ENCODE measurements at regions not wholly inside any gene's neighbourhood (a gene's known extent, or its start where the extent isn't known, plus 50 kb on each side); places are given as distances from the start of the nearest gene placed in this dataset.
"Not testable (repeated sequence)": the region's sequence is repeated elsewhere in the genome, so short reads cannot be mapped to it uniquely, and the experiment has no call there.

DNA sequence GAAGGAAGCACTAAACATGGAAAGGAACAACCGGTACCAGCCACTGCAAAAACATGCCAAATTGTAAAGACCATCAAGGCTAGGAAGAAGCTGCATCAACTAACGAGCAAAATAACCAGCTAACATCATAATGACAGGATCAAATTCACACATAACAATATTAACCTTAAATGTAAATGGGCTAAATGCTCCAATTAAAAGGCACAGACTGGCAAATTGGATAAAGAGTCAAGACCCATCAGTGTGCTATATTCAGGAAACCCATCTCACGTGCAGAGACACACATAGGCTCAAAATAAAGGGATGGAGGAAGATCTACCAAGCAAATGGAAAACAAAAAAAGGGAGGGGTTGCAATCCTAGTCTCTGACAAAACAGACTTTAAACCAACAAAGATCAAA is 126.3 kb upstream of the CAV2 start:
- DNase-seq (ENCODE audit: low spot score), result not testable (repeated sequence)

GRCh38 chr7:116377721-116378120 is 121.8 kb upstream of the CAV2 start:
- no peak for DNase-seq (ENCODE audit: low spot score)

GRCh38 chr7:116380025-116380424 is 119.5 kb upstream of the CAV2 start:
- no peak for DNase-seq (ENCODE audit: low spot score)

- DNase-seq (ENCODE audit: low spot score), result no peak
Observed at GRCh38 chr7:116382375-116382774, 117.2 kb upstream of the CAV2 start.

DNA sequence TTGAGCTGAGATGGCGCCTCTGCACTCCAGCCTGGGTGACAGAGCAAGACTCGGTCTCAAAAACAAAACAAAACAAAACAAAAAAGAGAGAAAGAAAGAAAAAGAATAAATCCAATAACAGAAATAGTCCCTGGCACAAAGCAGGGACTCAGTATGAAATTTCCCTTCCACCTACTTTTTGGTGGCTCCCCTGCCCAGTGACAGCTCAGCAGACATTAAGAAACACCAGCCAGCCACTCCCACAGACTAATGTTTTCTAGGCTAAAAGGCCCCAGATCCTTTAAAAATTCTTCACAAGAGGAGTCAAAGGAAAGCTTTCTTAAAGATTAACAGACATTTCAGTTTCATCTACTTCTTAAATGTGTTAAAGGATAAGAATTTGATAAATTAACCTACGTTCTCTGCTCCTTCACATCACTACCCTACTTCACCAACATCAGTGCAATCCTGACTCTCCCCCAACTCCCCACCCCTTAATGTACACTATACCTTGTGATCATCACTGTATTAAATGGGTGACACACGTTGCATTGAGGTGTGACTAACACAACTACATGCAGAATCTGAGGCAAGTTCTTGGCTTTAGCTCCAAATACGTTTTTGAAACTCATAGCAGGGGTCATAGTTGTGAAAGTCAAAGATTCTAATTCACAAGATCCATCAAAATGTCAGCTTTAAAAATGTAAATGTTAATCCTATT is 114.5 kb upstream of the CAV2 start:
- DNase-seq (ENCODE audit: low spot score), result no peak

- DNase-seq (ENCODE audit: low spot score), result no peak
Observed at GRCh38 chr7:116386674-116387073, 112.9 kb upstream of the CAV2 start.

DNA sequence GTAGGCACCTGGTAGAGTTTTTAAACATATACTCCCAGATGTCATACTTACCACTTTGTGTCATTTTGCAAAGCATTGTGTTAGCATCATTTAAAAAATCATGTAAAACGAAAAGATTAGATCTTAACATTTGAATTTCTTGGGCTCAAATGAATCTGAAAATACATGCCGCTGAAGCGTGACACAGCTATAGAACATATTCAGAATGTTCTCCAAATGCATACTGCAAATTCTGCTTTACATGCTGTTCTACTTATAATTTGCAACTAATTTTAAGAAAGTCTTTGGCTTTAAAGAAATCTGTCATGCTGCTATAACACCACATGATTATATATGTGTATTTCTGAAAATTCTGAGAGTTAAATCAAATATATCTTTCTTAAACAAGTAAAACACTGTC is 109.2 kb upstream of the CAV2 start:
- no peak for DNase-seq (ENCODE audit: low spot score)

GRCh38 chr7:116392806-116393205 is 106.7 kb upstream of the CAV2 start:
- no peak for DNase-seq (ENCODE audit: low spot score)

DNA sequence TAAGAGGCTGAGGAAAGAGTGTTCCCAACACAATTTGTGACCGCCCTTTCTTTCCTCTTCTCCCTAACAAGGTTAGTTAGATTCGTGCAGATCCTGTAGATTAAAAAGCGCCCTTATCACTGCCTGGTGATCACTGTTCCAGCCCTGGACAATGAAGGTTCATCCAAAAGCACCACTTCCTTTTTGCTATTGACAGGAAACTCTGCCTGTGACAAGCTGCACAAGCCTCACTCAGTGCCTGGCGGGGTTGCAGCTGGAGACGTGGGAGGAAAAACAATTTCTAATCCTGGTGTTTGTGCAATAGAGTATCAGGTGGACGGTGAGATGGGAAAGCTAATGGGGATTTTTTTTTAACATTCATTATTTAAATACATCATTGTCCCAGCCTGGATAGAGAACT is 105.9 kb upstream of the CAV2 start:
- peak; percentile 11 for DNase-seq (ENCODE audit: low spot score)

- no peak for DNase-seq (ENCODE audit: low spot score)
Observed at GRCh38 chr7:116394106-116394505, 105.4 kb upstream of the CAV2 start.

DNA sequence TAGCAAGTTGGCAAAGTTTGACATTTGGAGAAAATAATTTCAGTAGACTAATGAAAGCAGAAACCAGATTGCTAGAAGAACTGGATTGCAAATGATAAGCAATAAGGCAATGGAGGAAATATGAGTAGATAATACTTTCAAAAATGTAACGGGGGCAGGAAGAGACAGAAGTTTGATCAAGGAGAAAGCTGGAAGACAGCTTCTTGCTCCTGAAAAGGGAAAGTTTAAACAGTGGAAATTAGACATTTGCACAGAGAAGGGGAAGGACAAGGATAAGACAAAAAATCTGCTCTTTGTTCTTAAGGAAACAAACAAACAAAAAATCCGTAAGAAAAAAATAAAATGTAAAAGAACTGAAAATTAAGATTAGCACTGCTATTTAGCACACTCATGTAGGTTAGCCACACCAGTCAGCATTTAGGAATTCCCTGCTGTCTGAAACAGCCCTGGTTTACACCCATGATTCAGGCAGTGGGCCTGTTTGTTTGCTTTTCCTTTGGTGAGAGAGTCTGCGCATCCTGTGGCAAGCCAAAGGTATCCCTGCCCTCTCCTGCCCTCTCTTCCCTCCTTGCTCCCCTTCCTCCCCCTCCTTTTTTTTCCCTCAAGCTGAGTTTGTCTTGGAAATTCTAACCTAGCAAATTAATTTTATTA is 104.3 kb upstream of the CAV2 start:
- peak; percentile 90 for DNase-seq (ENCODE audit: low spot score)

GRCh38 chr7:116398672-116399071 is 100.9 kb upstream of the CAV2 start:
- no peak for DNase-seq (ENCODE audit: low spot score)

- DNase-seq (ENCODE audit: low spot score), result peak; percentile 33
Observed at GRCh38 chr7:116399819-116400218, 99.7 kb upstream of the CAV2 start.

- no peak for DNase-seq (ENCODE audit: low spot score)
Observed at GRCh38 chr7:116400522-116400921, 99.0 kb upstream of the CAV2 start.

GRCh38 chr7:116401711-116402110 is 97.8 kb upstream of the CAV2 start:
- DNase-seq (ENCODE audit: low spot score), result no peak

DNA sequence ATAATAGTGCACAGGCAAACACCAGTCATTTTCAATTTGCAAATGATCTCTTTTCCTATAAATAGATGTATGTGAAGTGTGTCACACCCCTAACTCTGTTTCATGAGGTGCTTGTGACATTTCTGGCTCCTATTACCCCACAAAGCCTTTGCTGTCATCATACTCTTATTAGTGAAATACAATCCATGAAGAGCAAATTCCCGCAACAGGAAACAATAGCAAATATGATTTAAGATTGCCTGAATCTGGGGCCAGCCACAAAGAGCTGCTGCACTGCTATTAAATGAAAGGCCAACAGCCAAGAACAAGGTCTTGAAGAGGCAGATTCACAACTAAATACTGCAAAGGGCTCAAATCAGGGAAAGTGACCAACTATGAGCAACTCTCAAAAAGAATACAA is 96.3 kb upstream of the CAV2 start:
- no peak for DNase-seq (ENCODE audit: low spot score)

GRCh38 chr7:116404389-116404788 is 95.1 kb upstream of the CAV2 start:
- no peak for DNase-seq (ENCODE audit: low spot score)

GRCh38 chr7:116405810-116406209 is 93.7 kb upstream of the CAV2 start:
- DNase-seq (ENCODE audit: low spot score), result no peak

- no peak for DNase-seq (ENCODE audit: low spot score)
Observed at GRCh38 chr7:116407165-116407564, 92.4 kb upstream of the CAV2 start.

DNA sequence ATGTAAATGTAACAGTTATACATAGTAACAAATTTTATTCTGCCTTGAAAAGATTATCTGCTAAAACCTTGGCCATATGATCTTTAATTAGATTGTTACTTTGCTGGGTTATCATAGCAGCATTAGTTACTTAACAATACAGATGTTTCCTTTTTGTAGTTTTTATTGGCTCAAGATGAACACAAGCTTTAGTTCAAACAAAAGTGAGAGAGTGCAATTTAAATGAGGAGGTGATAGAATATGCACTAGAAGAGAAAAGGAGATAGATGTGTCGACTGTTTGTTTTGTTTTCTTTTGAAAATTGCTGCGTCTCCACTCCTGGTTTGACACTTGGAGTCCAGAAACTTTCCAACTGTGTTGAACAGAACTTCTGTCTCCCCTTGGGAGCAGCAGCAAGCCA is 91.4 kb upstream of the CAV2 start:
- no peak for DNase-seq (ENCODE audit: low spot score)

DNA sequence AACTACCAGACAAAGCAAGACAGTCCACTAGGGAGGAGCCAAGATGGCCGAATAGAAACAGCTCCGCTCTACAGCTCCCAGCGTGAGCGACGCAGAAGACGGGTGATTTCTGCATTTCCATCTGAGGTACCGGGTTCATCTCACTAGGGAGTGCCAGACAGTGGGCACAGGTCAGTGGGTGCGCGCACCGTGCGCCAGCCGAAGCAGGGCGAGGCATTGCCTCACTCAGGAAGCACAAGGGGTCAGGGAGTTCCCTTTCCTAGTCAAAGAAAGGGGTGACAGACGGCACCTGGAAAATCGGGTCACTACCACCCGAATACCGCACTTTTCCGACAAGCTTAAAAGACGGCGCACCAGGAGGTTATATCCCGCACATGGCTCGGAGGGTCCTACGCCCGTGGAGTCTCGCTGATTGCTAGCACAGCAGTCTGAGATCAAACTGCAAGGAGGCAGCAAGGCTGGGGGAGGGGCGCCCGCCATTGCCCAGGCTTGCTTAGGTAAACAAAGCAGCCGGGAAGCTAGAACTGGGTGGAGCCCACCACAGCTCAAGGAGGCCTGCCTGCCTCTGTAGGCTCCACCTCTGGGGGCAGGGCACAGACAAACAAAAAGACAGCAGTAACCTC is 90.6 kb upstream of the CAV2 start:
- not testable (repeated sequence) for DNase-seq (ENCODE audit: low spot score)

GRCh38 chr7:116410694-116411093 is 88.8 kb upstream of the CAV2 start:
- DNase-seq (ENCODE audit: low spot score), result not testable (repeated sequence)

DNA sequence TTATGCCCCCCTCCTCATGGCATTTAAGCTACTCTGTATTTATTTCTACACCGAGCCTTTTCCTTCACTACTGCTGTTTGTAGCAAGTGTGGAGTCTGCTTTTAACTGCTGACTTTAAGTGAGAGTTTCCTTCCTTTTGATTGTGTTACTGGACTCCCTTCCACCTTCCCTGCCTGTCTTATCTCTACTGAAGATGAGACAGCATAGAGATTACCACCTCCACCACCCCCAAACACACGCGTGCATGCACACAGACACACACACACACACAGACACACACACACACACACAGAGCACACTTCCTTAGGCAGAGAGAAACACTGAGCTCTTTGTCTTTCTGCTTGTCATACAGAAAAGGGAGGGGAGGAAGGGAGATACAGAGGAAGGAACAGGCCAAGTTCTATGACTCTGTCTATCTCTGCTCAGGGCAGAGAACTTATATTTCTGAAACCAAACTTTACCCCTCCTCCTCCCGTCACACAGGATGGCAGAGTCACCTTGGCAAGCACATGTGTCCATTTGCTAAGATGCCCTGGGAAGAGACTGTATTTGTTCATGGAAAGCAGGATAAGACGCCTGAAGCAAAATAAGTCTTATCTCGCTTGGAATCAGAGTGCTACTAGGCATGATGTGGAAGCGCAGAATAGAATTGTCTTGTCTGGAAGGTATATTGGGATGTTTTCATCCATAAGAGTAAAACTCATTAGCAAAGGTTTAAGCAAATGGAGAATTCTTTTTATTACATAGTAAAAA is 81.8 kb upstream of the CAV2 start:
- no peak for DNase-seq (ENCODE audit: low spot score)

Data from H4 (cell line).